LNCAP (cell line): ENCODE measurements at regions not wholly inside any gene's neighbourhood (a gene's known extent, or its start where the extent isn't known, plus 50 kb on each side); places are given as distances from the start of the nearest gene placed in this dataset.

Source experiments
- CTCF ChIP-seq: fragments of 450-650 bp; IDR thresholded peaks from 2 replicates; pipeline ENCODE4 v1.5.1; 2017; ENCODE audit warnings: mild to moderate bottlenecking

DNA sequence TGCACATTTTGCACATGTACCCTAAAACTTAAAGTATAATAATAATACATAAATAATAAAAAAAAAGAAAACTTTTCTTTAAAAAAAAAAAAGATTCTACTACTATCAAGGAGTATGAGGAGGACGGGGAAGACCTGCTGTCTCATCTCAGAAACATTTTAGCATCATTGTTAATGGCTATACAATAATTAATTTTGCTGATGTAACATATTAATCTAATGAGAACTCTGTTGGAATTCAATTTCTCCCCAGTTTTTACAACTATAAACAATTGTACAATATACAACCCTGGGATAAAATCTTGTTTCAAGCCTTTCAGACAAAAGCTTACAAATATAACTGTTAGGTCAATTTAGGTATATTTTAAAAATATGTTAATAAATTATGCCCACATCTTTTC, 139.0 kb upstream of the GRIN3A start:
- TF ChIP-seq CTCF, result no peak

- no peak for TF ChIP-seq CTCF
Observed at GRCh38 chr9:101861472-101861871, 123.0 kb upstream of the GRIN3A start.

GRCh38 chr9:101860920-101861319, 122.5 kb upstream of the GRIN3A start:
- no peak for TF ChIP-seq CTCF

GRCh38 chr9:101859620-101860019, 121.2 kb upstream of the GRIN3A start:
- no peak for TF ChIP-seq CTCF

GRCh38 chr9:101858026-101858425, 119.6 kb upstream of the GRIN3A start:
- TF ChIP-seq CTCF, result no peak

- no peak for TF ChIP-seq CTCF
Observed at GRCh38 chr9:101849102-101849707, 110.8 kb upstream of the GRIN3A start.

- TF ChIP-seq CTCF, result no peak
Observed at GRCh38 chr9:101848485-101848919, 110.1 kb upstream of the GRIN3A start.

GRCh38 chr9:101846161-101846560, 107.7 kb upstream of the GRIN3A start:
- TF ChIP-seq CTCF, result no peak
